GM23338 (cell line): ENCODE measurements at regions not wholly inside any gene's neighbourhood (a gene's known extent, or its start where the extent isn't known, plus 50 kb on each side); places are given as distances from the start of the nearest gene placed in this dataset.

Experiments
- ATAC-seq: fragments of 200-7000 bp; cut with Tn5 transposase; 3 replicates; pipeline ENCODE4 v1.9.1; 2020
- DNase-seq: peaks from one replicate; pipeline ENCODE4 v3.0.0-alpha.2; 2015; ENCODE audit warnings: low spot score
- H2AFZ ChIP-seq: fragments of 200-600 bp; sonication (generic); 2 replicates; pipeline ENCODE4 v1.8.0; 2016; ENCODE audit warnings: antibody characterized with exemption, mild to moderate bottlenecking, moderate library complexity
- H3F3A ChIP-seq: fragments of 200-600 bp; sonication (generic); replicated peaks from 2 replicates; pipeline ENCODE4 v1.8.0; 2017; ENCODE audit warnings: antibody characterized with exemption, mixed run types, low read depth
- H3K27ac ChIP-seq: fragments of 200-600 bp; sonication (generic); 2 replicates; pipeline ENCODE4 v1.6.1; 2016; ENCODE audit warnings: low read depth
- H3K27me3 ChIP-seq: fragments of 200-600 bp; sonication (generic); 2 replicates; pipeline ENCODE4 v1.8.0; 2016; ENCODE audit warnings: mild to moderate bottlenecking, mixed run types, moderate library complexity; ENCODE audit not compliant: insufficient read depth
- H3K36me3 ChIP-seq: fragments of 200-600 bp; sonication (generic); 2 replicates; pipeline ENCODE4 v1.8.0; 2016; ENCODE audit warnings: mild to moderate bottlenecking; ENCODE audit not compliant: insufficient read depth
- H3K4me1 ChIP-seq: fragments of 200-600 bp; sonication (generic); 2 replicates; pipeline ENCODE4 v1.8.0; 2016; ENCODE audit warnings: mild to moderate bottlenecking, moderate library complexity; ENCODE audit not compliant: insufficient read depth
- H3K4me2 ChIP-seq: fragments of 200-600 bp; sonication (generic); 2 replicates; pipeline ENCODE4 v1.7.1; 2017; ENCODE audit warnings: mixed run types
- H3K4me3 ChIP-seq: fragments of 200-600 bp; sonication (generic); 2 replicates; pipeline ENCODE4 v1.6.1; 2016; ENCODE audit warnings: mixed run types
- H3K79me2 ChIP-seq: fragments of 200-600 bp; sonication (generic); replicated peaks from 2 replicates; pipeline ENCODE4 v1.8.0; 2017; ENCODE audit warnings: mild to moderate bottlenecking; ENCODE audit not compliant: insufficient read depth
- H3K9me2 ChIP-seq: fragments of 200-600 bp; sonication (generic); 2 replicates; pipeline ENCODE4 v1.8.0; 2017; ENCODE audit not compliant: insufficient read depth
- H4K20me1 ChIP-seq: fragments of 200-600 bp; sonication (generic); replicated peaks from 2 replicates; pipeline ENCODE4 v1.8.0; 2017; ENCODE audit warnings: mild to moderate bottlenecking; ENCODE audit not compliant: insufficient read depth
- H3K27ac Mint-ChIP-seq: 2 replicates; pipeline ENCODE4 v1.8.0; 2020; ENCODE audit warnings: inconsistent platforms, mild to moderate bottlenecking, moderate library complexity, mixed read lengths
- H3K27me3 Mint-ChIP-seq: 3 replicates; pipeline ENCODE4 v1.8.0; 2022; ENCODE audit warnings: low read depth, mild to moderate bottlenecking, moderate library complexity, mixed read lengths, inconsistent platforms; ENCODE audit not compliant: insufficient read depth, poor library complexity
- H3K36me3 Mint-ChIP-seq: 3 replicates; pipeline ENCODE4 v1.8.0; 2021; ENCODE audit warnings: low read depth, mild to moderate bottlenecking, inconsistent platforms, moderate library complexity, mixed read lengths
- H3K4me1 Mint-ChIP-seq: 3 replicates; pipeline ENCODE4 v1.8.0; 2020; ENCODE audit warnings: mild to moderate bottlenecking, inconsistent platforms, mixed read lengths
- H3K4me3 Mint-ChIP-seq: 3 replicates; pipeline ENCODE4 v1.8.0; 2021; ENCODE audit warnings: moderate library complexity, mild to moderate bottlenecking, inconsistent platforms, mixed read lengths
- H3K9me3 Mint-ChIP-seq: 3 replicates; pipeline ENCODE4 v1.8.0; 2020; ENCODE audit warnings: moderate library complexity, mild to moderate bottlenecking, inconsistent platforms, mixed read lengths
- EZH2phosphoT487 ChIP-seq: fragments of 200-600 bp; sonication (generic); IDR thresholded peaks from one replicate; pipeline ENCODE4 v1.8.1; 2018; ENCODE audit warnings: antibody characterized with exemption; ENCODE audit not compliant: unreplicated experiment
- POLR2AphosphoS5 ChIP-seq: IDR thresholded peaks from 2 replicates; pipeline ENCODE4 v1.6.1; 2016; ENCODE audit warnings: antibody characterized with exemption, low read depth
- STAT1 ChIP-seq: IDR thresholded peaks from one replicate; pipeline ENCODE4 v1.6.1; 2016; ENCODE audit warnings: antibody characterized with exemption; ENCODE audit not compliant: unreplicated experiment
- ZNF114 ChIP-seq: fragments of 250-450 bp; sonication (Bioruptor Pico); IDR thresholded peaks from 2 replicates; pipeline ENCODE4 v1.5.0; 2020; ENCODE audit warnings: mild to moderate bottlenecking, moderate library complexity
- ZNF331 ChIP-seq: fragments of 250-450 bp; sonication (Bioruptor Pico); IDR thresholded peaks from 2 replicates; pipeline ENCODE4 v1.5.0; 2020; ENCODE audit warnings: low read depth, mild to moderate bottlenecking, moderate library complexity
- TF ChIP-seq, protein P1 (sequence below): fragments of 250-450 bp; sonication (Bioruptor Pico); IDR thresholded peaks from 2 replicates; pipeline ENCODE4 v1.5.0; 2020; ENCODE audit warnings: mild to moderate bottlenecking, moderate library complexity
- TF ChIP-seq, protein P2 (sequence below): IDR thresholded peaks from one replicate; pipeline ENCODE4 v1.6.1; 2018; ENCODE audit warnings: antibody characterized with exemption; ENCODE audit not compliant: unreplicated experiment

GRCh38 chr5:20959347-20959746, 971.3 kb upstream of the CDH18 start (continued):
- TF ChIP-seq, protein P1, sequence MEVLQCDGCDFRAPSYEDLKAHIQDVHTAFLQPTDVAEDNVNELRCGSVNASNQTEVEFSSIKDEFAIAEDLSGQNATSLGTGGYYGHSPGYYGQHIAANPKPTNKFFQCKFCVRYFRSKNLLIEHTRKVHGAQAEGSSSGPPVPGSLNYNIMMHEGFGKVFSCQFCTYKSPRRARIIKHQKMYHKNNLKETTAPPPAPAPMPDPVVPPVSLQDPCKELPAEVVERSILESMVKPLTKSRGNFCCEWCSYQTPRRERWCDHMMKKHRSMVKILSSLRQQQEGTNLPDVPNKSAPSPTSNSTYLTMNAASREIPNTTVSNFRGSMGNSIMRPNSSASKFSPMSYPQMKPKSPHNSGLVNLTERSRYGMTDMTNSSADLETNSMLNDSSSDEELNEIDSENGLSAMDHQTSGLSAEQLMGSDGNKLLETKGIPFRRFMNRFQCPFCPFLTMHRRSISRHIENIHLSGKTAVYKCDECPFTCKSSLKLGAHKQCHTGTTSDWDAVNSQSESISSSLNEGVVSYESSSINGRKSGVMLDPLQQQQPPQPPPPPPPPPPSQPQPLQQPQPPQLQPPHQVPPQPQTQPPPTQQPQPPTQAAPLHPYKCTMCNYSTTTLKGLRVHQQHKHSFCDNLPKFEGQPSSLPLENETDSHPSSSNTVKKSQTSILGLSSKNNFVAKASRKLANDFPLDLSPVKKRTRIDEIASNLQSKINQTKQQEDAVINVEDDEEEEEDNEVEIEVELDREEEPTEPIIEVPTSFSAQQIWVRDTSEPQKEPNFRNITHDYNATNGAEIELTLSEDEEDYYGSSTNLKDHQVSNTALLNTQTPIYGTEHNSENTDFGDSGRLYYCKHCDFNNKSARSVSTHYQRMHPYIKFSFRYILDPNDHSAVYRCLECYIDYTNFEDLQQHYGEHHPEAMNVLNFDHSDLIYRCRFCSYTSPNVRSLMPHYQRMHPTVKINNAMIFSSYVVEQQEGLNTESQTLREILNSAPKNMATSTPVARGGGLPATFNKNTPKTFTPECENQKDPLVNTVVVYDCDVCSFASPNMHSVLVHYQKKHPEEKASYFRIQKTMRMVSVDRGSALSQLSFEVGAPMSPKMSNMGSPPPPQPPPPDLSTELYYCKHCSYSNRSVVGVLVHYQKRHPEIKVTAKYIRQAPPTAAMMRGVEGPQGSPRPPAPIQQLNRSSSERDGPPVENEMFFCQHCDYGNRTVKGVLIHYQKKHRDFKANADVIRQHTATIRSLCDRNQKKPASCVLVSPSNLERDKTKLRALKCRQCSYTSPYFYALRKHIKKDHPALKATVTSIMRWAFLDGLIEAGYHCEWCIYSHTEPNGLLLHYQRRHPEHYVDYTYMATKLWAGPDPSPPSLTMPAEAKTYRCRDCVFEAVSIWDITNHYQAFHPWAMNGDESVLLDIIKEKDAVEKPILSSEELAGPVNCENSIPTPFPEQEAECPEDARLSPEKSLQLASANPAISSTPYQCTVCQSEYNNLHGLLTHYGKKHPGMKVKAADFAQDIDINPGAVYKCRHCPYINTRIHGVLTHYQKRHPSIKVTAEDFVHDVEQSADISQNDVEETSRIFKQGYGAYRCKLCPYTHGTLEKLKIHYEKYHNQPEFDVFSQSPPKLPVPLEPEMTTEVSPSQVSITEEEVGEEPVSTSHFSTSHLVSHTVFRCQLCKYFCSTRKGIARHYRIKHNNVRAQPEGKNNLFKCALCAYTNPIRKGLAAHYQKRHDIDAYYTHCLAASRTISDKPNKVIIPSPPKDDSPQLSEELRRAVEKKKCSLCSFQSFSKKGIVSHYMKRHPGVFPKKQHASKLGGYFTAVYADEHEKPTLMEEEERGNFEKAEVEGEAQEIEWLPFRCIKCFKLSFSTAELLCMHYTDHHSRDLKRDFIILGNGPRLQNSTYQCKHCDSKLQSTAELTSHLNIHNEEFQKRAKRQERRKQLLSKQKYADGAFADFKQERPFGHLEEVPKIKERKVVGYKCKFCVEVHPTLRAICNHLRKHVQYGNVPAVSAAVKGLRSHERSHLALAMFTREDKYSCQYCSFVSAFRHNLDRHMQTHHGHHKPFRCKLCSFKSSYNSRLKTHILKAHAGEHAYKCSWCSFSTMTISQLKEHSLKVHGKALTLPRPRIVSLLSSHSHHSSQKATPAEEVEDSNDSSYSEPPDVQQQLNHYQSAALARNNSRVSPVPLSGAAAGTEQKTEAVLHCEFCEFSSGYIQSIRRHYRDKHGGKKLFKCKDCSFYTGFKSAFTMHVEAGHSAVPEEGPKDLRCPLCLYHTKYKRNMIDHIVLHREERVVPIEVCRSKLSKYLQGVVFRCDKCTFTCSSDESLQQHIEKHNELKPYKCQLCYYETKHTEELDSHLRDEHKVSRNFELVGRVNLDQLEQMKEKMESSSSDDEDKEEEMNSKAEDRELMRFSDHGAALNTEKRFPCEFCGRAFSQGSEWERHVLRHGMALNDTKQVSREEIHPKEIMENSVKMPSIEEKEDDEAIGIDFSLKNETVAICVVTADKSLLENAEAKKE (CRISPR knock-in tag) = no peak

- H3K4me3 Mint-ChIP-seq = no peak overlapping the region
- Histone ChIP-seq H3F3A (no peaks in the 10 kb centered on the region), H3K36me3 (no peaks in the 10 kb centered on the region), H3K27ac (no peak overlapping the region), H2AFZ (peak overlapping the region; percentile 56; the same call in 1 of the 2 replicates), H3K9me2 (no peaks in the 10 kb centered on the region), H3K4me3 (no peak overlapping the region), H4K20me1 (no peaks in the 10 kb centered on the region), H3K27me3 (no peaks in the 10 kb centered on the region), H3K79me2 (no peaks in the 10 kb centered on the region), H3K4me2 (no peak overlapping the region), H3K4me1 (no peaks in the 10 kb centered on the region)
- no peaks in the 10 kb centered on the region; the same call in 2 of the 3 replicates for H3K4me1 Mint-ChIP-seq
- DNase-seq (no peak), ATAC-seq (no peak)
- H3K27me3 Mint-ChIP-seq = no peaks in the 10 kb centered on the region
- no peaks in the 10 kb centered on the region for H3K9me3 Mint-ChIP-seq
- H3K36me3 Mint-ChIP-seq = no peaks in the 10 kb centered on the region
- no peak overlapping the region for H3K27ac Mint-ChIP-seq
- TF ChIP-seq STAT1 (no peak), EZH2phosphoT487 (no peak), ZNF331 (CRISPR knock-in tag) (no peak), POLR2AphosphoS5 (no peak), ZNF114 (CRISPR knock-in tag) (no peak)
- TF ChIP-seq, protein P2, sequence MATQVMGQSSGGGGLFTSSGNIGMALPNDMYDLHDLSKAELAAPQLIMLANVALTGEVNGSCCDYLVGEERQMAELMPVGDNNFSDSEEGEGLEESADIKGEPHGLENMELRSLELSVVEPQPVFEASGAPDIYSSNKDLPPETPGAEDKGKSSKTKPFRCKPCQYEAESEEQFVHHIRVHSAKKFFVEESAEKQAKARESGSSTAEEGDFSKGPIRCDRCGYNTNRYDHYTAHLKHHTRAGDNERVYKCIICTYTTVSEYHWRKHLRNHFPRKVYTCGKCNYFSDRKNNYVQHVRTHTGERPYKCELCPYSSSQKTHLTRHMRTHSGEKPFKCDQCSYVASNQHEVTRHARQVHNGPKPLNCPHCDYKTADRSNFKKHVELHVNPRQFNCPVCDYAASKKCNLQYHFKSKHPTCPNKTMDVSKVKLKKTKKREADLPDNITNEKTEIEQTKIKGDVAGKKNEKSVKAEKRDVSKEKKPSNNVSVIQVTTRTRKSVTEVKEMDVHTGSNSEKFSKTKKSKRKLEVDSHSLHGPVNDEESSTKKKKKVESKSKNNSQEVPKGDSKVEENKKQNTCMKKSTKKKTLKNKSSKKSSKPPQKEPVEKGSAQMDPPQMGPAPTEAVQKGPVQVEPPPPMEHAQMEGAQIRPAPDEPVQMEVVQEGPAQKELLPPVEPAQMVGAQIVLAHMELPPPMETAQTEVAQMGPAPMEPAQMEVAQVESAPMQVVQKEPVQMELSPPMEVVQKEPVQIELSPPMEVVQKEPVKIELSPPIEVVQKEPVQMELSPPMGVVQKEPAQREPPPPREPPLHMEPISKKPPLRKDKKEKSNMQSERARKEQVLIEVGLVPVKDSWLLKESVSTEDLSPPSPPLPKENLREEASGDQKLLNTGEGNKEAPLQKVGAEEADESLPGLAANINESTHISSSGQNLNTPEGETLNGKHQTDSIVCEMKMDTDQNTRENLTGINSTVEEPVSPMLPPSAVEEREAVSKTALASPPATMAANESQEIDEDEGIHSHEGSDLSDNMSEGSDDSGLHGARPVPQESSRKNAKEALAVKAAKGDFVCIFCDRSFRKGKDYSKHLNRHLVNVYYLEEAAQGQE = no peak
- TF ChIP-seq, protein P1 (CRISPR knock-in tag) = no peak
Measured at GRCh38 chr5:20958641-20959040, 970.6 kb upstream of the CDH18 start.
